H1 (cell line): ENCODE measurements at regions not wholly inside any gene's neighbourhood (a gene's known extent, or its start where the extent isn't known, plus 50 kb on each side); places are given as distances from the start of the nearest gene placed in this dataset.

Experiments
- BCL11A ChIP-seq, 2 experiments: IDR thresholded peaks; one replicate each; pipeline ENCODE4 v1.6.1; 2011; ENCODE audit warnings: low read depth in 2 of 2, low read length in 2 of 2, mild to moderate bottlenecking in 2 of 2
- JUND ChIP-seq: IDR thresholded peaks from 2 replicates; pipeline ENCODE4 v1.6.1; 2011; ENCODE audit warnings: mild to moderate bottlenecking, improper control_type of control experiment, low read length
- NANOG ChIP-seq: IDR thresholded peaks from 2 replicates; pipeline ENCODE4 v1.6.1; 2011; ENCODE audit warnings: low read length, low read depth, mild to moderate bottlenecking, inconsistent platforms; ENCODE audit not compliant: insufficient read depth, poor library complexity, severe bottlenecking
- POU5F1 ChIP-seq: IDR thresholded peaks from 2 replicates; pipeline ENCODE4 v1.6.1; 2011; ENCODE audit warnings: low read depth, mild to moderate bottlenecking, low read length, moderate library complexity
- SP2 ChIP-seq: IDR thresholded peaks from 2 replicates; pipeline ENCODE4 v1.6.1; 2012; ENCODE audit warnings: mild to moderate bottlenecking, low read length, inconsistent platforms
- TCF12 ChIP-seq: IDR thresholded peaks from 2 replicates; pipeline ENCODE4 v1.6.1; 2011; ENCODE audit warnings: low read depth, mild to moderate bottlenecking, low read length
- TF ChIP-seq, protein P1 (sequence below): fragments of 300-600 bp; sonication (generic); IDR thresholded peaks from 2 replicates; pipeline ENCODE4 v1.7.1; 2012; ENCODE audit warnings: low read length, moderate library complexity, mild to moderate bottlenecking, inconsistent platforms; ENCODE audit not compliant: insufficient replicate concordance

DNA sequence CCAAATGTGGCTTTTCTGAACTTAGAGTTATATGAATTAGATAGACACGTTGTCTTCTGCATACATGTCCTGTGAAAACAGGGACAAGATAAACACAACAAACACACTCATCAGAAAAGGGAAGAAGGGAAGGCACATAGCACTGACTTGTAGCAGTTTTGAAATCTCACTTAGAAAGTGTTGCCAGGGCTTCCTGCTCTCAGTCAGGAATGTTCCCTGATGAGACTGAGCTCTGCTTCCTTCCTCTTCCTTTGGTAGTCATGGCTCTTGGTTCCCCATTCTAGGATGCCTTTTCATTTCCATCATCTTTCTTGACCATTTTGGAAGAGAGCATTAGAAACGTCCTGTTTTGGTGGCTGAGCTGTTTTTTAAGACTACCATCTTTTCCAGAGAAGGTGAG lies 233.8 kb upstream of the LYZL1 start (continued):
- TF ChIP-seq, protein P1, sequence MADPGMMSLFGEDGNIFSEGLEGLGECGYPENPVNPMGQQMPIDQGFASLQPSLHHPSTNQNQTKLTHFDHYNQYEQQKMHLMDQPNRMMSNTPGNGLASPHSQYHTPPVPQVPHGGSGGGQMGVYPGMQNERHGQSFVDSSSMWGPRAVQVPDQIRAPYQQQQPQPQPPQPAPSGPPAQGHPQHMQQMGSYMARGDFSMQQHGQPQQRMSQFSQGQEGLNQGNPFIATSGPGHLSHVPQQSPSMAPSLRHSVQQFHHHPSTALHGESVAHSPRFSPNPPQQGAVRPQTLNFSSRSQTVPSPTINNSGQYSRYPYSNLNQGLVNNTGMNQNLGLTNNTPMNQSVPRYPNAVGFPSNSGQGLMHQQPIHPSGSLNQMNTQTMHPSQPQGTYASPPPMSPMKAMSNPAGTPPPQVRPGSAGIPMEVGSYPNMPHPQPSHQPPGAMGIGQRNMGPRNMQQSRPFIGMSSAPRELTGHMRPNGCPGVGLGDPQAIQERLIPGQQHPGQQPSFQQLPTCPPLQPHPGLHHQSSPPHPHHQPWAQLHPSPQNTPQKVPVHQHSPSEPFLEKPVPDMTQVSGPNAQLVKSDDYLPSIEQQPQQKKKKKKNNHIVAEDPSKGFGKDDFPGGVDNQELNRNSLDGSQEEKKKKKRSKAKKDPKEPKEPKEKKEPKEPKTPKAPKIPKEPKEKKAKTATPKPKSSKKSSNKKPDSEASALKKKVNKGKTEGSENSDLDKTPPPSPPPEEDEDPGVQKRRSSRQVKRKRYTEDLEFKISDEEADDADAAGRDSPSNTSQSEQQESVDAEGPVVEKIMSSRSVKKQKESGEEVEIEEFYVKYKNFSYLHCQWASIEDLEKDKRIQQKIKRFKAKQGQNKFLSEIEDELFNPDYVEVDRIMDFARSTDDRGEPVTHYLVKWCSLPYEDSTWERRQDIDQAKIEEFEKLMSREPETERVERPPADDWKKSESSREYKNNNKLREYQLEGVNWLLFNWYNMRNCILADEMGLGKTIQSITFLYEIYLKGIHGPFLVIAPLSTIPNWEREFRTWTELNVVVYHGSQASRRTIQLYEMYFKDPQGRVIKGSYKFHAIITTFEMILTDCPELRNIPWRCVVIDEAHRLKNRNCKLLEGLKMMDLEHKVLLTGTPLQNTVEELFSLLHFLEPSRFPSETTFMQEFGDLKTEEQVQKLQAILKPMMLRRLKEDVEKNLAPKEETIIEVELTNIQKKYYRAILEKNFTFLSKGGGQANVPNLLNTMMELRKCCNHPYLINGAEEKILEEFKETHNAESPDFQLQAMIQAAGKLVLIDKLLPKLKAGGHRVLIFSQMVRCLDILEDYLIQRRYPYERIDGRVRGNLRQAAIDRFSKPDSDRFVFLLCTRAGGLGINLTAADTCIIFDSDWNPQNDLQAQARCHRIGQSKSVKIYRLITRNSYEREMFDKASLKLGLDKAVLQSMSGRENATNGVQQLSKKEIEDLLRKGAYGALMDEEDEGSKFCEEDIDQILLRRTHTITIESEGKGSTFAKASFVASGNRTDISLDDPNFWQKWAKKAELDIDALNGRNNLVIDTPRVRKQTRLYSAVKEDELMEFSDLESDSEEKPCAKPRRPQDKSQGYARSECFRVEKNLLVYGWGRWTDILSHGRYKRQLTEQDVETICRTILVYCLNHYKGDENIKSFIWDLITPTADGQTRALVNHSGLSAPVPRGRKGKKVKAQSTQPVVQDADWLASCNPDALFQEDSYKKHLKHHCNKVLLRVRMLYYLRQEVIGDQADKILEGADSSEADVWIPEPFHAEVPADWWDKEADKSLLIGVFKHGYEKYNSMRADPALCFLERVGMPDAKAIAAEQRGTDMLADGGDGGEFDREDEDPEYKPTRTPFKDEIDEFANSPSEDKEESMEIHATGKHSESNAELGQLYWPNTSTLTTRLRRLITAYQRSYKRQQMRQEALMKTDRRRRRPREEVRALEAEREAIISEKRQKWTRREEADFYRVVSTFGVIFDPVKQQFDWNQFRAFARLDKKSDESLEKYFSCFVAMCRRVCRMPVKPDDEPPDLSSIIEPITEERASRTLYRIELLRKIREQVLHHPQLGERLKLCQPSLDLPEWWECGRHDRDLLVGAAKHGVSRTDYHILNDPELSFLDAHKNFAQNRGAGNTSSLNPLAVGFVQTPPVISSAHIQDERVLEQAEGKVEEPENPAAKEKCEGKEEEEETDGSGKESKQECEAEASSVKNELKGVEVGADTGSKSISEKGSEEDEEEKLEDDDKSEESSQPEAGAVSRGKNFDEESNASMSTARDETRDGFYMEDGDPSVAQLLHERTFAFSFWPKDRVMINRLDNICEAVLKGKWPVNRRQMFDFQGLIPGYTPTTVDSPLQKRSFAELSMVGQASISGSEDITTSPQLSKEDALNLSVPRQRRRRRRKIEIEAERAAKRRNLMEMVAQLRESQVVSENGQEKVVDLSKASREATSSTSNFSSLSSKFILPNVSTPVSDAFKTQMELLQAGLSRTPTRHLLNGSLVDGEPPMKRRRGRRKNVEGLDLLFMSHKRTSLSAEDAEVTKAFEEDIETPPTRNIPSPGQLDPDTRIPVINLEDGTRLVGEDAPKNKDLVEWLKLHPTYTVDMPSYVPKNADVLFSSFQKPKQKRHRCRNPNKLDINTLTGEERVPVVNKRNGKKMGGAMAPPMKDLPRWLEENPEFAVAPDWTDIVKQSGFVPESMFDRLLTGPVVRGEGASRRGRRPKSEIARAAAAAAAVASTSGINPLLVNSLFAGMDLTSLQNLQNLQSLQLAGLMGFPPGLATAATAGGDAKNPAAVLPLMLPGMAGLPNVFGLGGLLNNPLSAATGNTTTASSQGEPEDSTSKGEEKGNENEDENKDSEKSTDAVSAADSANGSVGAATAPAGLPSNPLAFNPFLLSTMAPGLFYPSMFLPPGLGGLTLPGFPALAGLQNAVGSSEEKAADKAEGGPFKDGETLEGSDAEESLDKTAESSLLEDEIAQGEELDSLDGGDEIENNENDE = no peak
- TF ChIP-seq JUND = no peak
- TF ChIP-seq TCF12 = no peak
- TF ChIP-seq POU5F1 = no peak
- no peak for TF ChIP-seq BCL11A (IDR thresholded peaks at IDR 0.05; ENCODE audit: low read depth in 2 of 2, low read length in 2 of 2)
- no peak for TF ChIP-seq NANOG
- no peak for TF ChIP-seq SP2
